H9 (cell line): ENCODE measurements at regions not wholly inside any gene's neighbourhood (a gene's known extent, or its start where the extent isn't known, plus 50 kb on each side); places are given as distances from the start of the nearest gene placed in this dataset.

Source experiments
- DNase-seq: peaks from one replicate; pipeline ENCODE4 v3.0.0-alpha.2; 2017
- H2AFZ ChIP-seq: one replicate; pipeline ENCODE4 v1.6.1; 2013; ENCODE audit warnings: mild to moderate bottlenecking, low read length, control low read depth, moderate library complexity
- H2AK5ac ChIP-seq: 2 replicates; pipeline ENCODE4 v1.6.1; 2013; ENCODE audit warnings: low read length, control low read depth, mixed read lengths; ENCODE audit not compliant: insufficient read length
- H2BK120ac ChIP-seq: one replicate; pipeline ENCODE4 v1.6.1; 2013; ENCODE audit warnings: low read depth, mild to moderate bottlenecking, low read length, control low read depth, inconsistent platforms; ENCODE audit not compliant: poor library complexity, severe bottlenecking
- H2BK12ac ChIP-seq: 2 replicates; pipeline ENCODE4 v1.6.1; 2013; ENCODE audit warnings: low read length, control low read depth, mixed read lengths, low read depth; ENCODE audit not compliant: insufficient read length
- H2BK15ac ChIP-seq: 2 replicates; pipeline ENCODE4 v1.6.1; 2013; ENCODE audit warnings: low read depth, low read length, control low read depth
- H2BK20ac ChIP-seq: one replicate; pipeline ENCODE4 v1.6.1; 2013; ENCODE audit warnings: low read depth, mild to moderate bottlenecking, low read length, control low read depth, inconsistent platforms; ENCODE audit not compliant: poor library complexity, severe bottlenecking
- H2BK5ac ChIP-seq: 2 replicates; pipeline ENCODE4 v1.6.1; 2013; ENCODE audit warnings: low read length, control low read depth, mixed read lengths; ENCODE audit not compliant: insufficient read length
- H3K14ac ChIP-seq: 2 replicates; pipeline ENCODE4 v1.6.1; 2013; ENCODE audit warnings: low read length, control low read depth; ENCODE audit not compliant: insufficient read depth
- H3K18ac ChIP-seq: 2 replicates; pipeline ENCODE4 v1.6.1; 2013; ENCODE audit warnings: low read depth, mild to moderate bottlenecking, mixed read lengths, low read length, control low read depth; ENCODE audit not compliant: insufficient read length
- H3K23ac ChIP-seq: 2 replicates; pipeline ENCODE4 v1.6.1; 2013; ENCODE audit warnings: low read length, control low read depth, mixed read lengths, low read depth; ENCODE audit not compliant: insufficient read length
- H3K23me2 ChIP-seq: 2 replicates; pipeline ENCODE4 v1.6.1; 2013; ENCODE audit warnings: low read depth, mild to moderate bottlenecking, mixed read lengths, low read length, control low read depth; ENCODE audit not compliant: insufficient read length, poor library complexity, severe bottlenecking
- H3K27ac ChIP-seq: 2 replicates; pipeline ENCODE4 v1.5.1; 2013; ENCODE audit warnings: low read length, control low read depth, mixed read lengths, low read depth; ENCODE audit not compliant: insufficient read length
- H3K27me3 ChIP-seq: 2 replicates; pipeline ENCODE4 v1.6.1; 2013; ENCODE audit warnings: low read length, control low read depth, inconsistent platforms; ENCODE audit not compliant: insufficient read depth
- H3K4ac ChIP-seq: 2 replicates; pipeline ENCODE4 v1.6.1; 2013; ENCODE audit warnings: low read depth, mild to moderate bottlenecking, control low read depth, inconsistent platforms, low read length, moderate library complexity
- H3K4me1 ChIP-seq: 2 replicates; pipeline ENCODE4 v1.6.1; 2013; ENCODE audit warnings: low read length, control low read depth, inconsistent platforms; ENCODE audit not compliant: insufficient read depth
- H3K4me2 ChIP-seq: 2 replicates; pipeline ENCODE4 v1.6.1; 2013; ENCODE audit warnings: low read length, control low read depth, mixed read lengths; ENCODE audit not compliant: insufficient read length, insufficient read depth
- H3K56ac ChIP-seq: 2 replicates; pipeline ENCODE4 v1.6.1; 2013; ENCODE audit warnings: low read depth, mild to moderate bottlenecking, mixed read lengths, low read length, control low read depth; ENCODE audit not compliant: insufficient read length
- H3K79me1 ChIP-seq: 2 replicates; pipeline ENCODE4 v1.6.1; 2013; ENCODE audit warnings: low read depth, mild to moderate bottlenecking, moderate library complexity, low read length, control low read depth, inconsistent platforms; ENCODE audit not compliant: insufficient read depth, poor library complexity, severe bottlenecking
- H3K79me2 ChIP-seq: 2 replicates; pipeline ENCODE4 v1.6.1; 2013; ENCODE audit warnings: low read length, control low read depth, inconsistent platforms; ENCODE audit not compliant: insufficient read depth
- H3K9ac ChIP-seq: 2 replicates; pipeline ENCODE4 v1.6.1; 2013; ENCODE audit warnings: low read length, control low read depth, mixed read lengths; ENCODE audit not compliant: insufficient read length; ENCODE audit errors: extremely low read depth
- H3K9me3 ChIP-seq: one replicate; pipeline ENCODE4 v1.6.1; 2013; ENCODE audit warnings: low read depth, low read length, inconsistent platforms; ENCODE audit not compliant: control insufficient read depth
- H3T11ph ChIP-seq: one replicate; pipeline ENCODE4 v1.6.1; 2013; ENCODE audit warnings: mild to moderate bottlenecking, low read length, control low read depth, inconsistent platforms
- H4K20me1 ChIP-seq: one replicate; pipeline ENCODE4 v1.6.1; 2013; ENCODE audit not compliant: control insufficient read depth, insufficient read length, insufficient read depth
- H4K5ac ChIP-seq: 2 replicates; pipeline ENCODE4 v1.6.1; 2013; ENCODE audit warnings: low read depth, mild to moderate bottlenecking, mixed read lengths, low read length, control low read depth; ENCODE audit not compliant: insufficient read length
- H4K8ac ChIP-seq: replicated peaks from 2 replicates; pipeline ENCODE4 v1.6.1; 2013; ENCODE audit warnings: low read length, control low read depth, mixed read lengths, low read depth; ENCODE audit not compliant: insufficient read length
- H4K91ac ChIP-seq: 2 replicates; pipeline ENCODE4 v1.6.1; 2013; ENCODE audit warnings: low read depth, mild to moderate bottlenecking, moderate library complexity, mixed read lengths, low read length, control low read depth; ENCODE audit not compliant: insufficient read length
- H3K27ac Mint-ChIP-seq, 3 experiments: 2 replicates in 2 of 3; 3 replicates in 1 of 3; pipeline ENCODE4 v1.8.0; 2020 to 2021; ENCODE audit warnings: mixed read lengths in 3 of 3, mild to moderate bottlenecking in 1 of 3, moderate library complexity in 1 of 3
- H3K27me3 Mint-ChIP-seq: 2 replicates; pipeline ENCODE4 v1.8.0; 2021; ENCODE audit warnings: low read depth, mild to moderate bottlenecking, moderate library complexity, mixed read lengths
- H3K36me3 Mint-ChIP-seq, 3 experiments: 2 replicates in 2 of 3; 3 replicates in 1 of 3; pipeline ENCODE4 v1.8.0; 2020 to 2021; ENCODE audit warnings: low read depth in 3 of 3, mixed read lengths in 3 of 3; ENCODE audit not compliant: insufficient read depth in 1 of 3
- H3K4me1 Mint-ChIP-seq, 2 experiments: 2 replicates each; pipeline ENCODE4 v1.8.0; 2020; ENCODE audit warnings: mixed read lengths in 2 of 2
- H3K4me3 Mint-ChIP-seq, 2 experiments: 2 replicates in 1 of 2; 3 replicates in 1 of 2; pipeline ENCODE4 v1.8.0; 2020 to 2021; ENCODE audit warnings: mild to moderate bottlenecking in 2 of 2, mixed read lengths in 2 of 2, moderate library complexity in 1 of 2
- H3K9me3 Mint-ChIP-seq, 2 experiments: 2 replicates in 1 of 2; 3 replicates in 1 of 2; pipeline ENCODE4 v1.8.0; 2020; ENCODE audit warnings: mild to moderate bottlenecking in 2 of 2, mixed read lengths in 2 of 2, moderate library complexity in 1 of 2
- CTCF ChIP-seq: fragments of 200-600 bp; sonication (generic); conservative IDR thresholded peaks from 3 replicates; pipeline ENCODE4 v1.8.0; 2021; ENCODE audit warnings: antibody characterized with exemption, mild to moderate bottlenecking
- WGBS: extraction: QIAGEN DNeasy Blood & Tissue Kit; methylation state at CpG from one replicate; pipeline ENCODE4 v1.1.7; 2013; ENCODE audit warnings: missing lambda C conversion rate, low lambda C conversion rate, mixed read lengths; ENCODE audit not compliant: insufficient read length; ENCODE audit errors: extremely low coverage; 5-methylcytosine and 5-hydroxymethylcytosine counted together

GRCh38 chr1:218809061-218809460, 364.6 kb upstream of the LYPLAL1 start:
- no peaks in the 10 kb centered on the region for H3K27me3 Mint-ChIP-seq

More at GRCh38 chr1:218809061-218809460, 364.6 kb upstream of the LYPLAL1 start:
- H3K79me1 ChIP-seq: no peaks in the 10 kb centered on the region
- H2BK12ac ChIP-seq: no peak overlapping the region
- H3K27ac ChIP-seq: no peak overlapping the region
- no peak overlapping the region for H4K8ac ChIP-seq
- H3K4me2 ChIP-seq: no peak overlapping the region
- H4K20me1 ChIP-seq: no peaks in the 10 kb centered on the region
- H3K4me3 Mint-ChIP-seq: no peak overlapping the region
- no peak overlapping the region for H3K27ac Mint-ChIP-seq
- H2AK5ac ChIP-seq: no peak overlapping the region
- H3K4me1 Mint-ChIP-seq: no peaks in the 10 kb centered on the region
- no peak overlapping the region for H2AFZ ChIP-seq
- no peak overlapping the region for H2BK15ac ChIP-seq
- no CpG with 5 or more reads among the region's 3 CpGs for WGBS
- no peak overlapping the region for H3K14ac ChIP-seq
- H3K79me2 ChIP-seq: no peaks in the 10 kb centered on the region
- no peak overlapping the region for H3K56ac ChIP-seq
- no peak for TF ChIP-seq CTCF
- H3K4me1 ChIP-seq: no peaks in the 10 kb centered on the region
- H2BK5ac ChIP-seq: no peak overlapping the region
- no peak overlapping the region for H4K91ac ChIP-seq
- H3T11ph ChIP-seq: no peak overlapping the region
- H3K36me3 Mint-ChIP-seq: no peaks in the 10 kb centered on the region
- no peak overlapping the region for H3K23ac ChIP-seq
- no peak overlapping the region for H3K18ac ChIP-seq
- no peaks in the 10 kb centered on the region for H3K27me3 ChIP-seq
- no peak overlapping the region for H2BK20ac ChIP-seq
- no peak for DNase-seq
- no peak overlapping the region for H3K9ac ChIP-seq
- no peaks in the 10 kb centered on the region for H3K9me3 Mint-ChIP-seq
- no peak overlapping the region for H4K5ac ChIP-seq
- H2BK120ac ChIP-seq: no peak overlapping the region
- H3K9me3 ChIP-seq: no peaks in the 10 kb centered on the region
- no peaks in the 10 kb centered on the region for H3K23me2 ChIP-seq
- no peak overlapping the region for H3K4ac ChIP-seq
